Hypothalamus (tissue), 51 donors: ENCODE measurements at regions not wholly inside any gene's neighbourhood (a gene's known extent, or its start where the extent isn't known, plus 50 kb on each side); places are given as distances from the start of the nearest gene placed in this dataset.

Source experiments
- DNase-seq, 51 donors: peaks; one replicate each; lab custom pipeline; 2025; lab: John Stamatoyannopoulos, UW

DNA sequence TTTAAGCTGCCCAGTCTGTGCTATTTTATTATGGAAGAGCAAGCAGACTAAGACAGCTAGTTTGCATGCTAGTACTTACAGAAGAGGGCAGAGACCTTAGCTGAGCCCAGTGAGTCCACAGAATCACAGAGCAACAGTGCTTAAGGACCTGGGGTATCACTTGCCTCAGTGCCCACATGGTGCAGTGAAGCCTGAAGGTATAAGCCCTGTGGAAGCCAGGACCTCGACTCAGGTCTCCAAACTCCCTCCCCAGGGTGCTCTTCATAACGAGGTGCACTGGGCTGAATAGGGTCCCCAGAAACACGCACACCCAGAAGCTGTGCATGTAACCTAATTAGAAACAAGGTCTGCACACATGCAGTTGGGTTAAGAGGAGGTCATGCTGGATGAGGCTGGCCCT is 718.1 kb downstream of the GALR1 start:
- DNase-seq: no peak

GRCh38 chr18:77969972-77970371 is 720.3 kb downstream of the GALR1 start:
- DNase-seq: no peak

DNA sequence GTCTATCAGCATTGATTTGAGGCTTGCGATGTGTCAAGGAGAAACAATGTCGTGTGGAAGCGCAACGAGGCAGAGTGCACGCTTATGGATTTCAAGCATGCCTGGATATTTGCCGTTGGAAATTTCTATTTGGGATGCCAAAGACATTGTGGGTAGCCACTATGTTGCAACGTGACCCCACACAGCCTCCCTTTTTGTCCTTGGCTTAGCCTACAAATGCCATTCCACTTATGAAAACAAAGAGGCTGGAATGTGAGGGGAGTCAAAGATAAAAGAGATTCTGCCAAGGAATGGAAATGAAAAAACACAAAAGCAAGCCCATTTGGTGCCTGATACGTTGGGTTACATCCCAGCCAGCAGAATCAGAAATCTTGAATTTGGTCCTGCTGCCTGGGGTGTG is 721.2 kb downstream of the GALR1 start:
- DNase-seq: no peak

- DNase-seq: no peak
These were observed 724.1 kb downstream of the GALR1 start for GRCh38 chr18:77973745-77974144.

DNA sequence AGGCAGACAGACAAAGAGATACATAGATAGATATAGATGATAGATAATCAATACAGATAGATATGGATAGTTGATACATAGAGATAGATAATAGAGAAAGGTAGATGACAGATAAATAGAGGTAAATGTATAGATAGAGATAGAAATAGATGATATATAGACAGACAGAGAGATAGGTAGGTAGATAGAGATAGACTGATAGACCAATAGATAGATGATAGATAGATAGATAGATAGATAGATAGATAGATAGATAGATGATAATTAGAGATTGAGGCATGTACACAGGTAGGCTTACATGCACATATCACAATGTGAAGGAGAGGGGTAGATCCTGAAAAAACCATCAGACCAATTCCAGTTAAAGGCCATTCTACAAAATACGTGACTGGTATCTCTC is 724.7 kb downstream of the GALR1 start:
- no peak for DNase-seq

DNA sequence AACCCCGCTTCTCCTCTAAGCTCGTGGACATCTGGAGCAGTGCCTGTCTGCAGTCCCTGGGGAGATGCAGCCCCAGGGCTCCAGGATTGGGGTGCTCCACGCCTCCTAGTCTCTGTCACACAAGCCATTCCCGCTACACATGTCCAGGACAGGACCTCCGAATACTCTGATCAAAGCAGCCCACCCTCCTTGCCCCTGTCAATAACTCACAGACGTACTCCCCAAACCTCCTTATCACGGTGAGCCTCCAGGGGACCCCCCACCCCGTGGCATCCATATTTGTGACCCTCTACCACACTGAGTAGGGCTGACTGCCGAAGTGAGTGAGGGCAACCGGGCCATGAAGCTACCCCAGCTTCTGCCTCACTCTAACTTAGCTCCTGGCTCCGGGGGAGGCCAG is 727.7 kb downstream of the GALR1 start:
- DNase-seq: no peak

DNA sequence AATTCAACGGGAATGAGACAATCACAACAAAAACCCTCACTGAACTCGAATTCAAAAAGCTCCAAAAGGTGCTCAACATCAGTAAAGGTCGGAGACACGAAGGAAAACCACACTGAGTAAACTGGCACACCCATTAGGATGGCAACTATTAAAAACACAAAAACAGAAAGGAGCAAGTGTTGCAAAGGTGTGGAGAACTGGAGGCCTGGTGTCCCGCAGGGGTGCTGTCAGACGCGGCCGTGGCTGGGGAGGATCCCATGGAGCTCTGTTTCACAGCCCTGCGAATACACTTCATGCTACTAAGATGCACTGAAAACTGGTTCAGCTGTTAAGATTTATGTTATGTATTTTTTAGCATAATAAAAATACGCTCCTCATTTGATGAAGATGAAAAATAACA is 730.6 kb downstream of the GALR1 start:
- DNase-seq: no peak

DNA sequence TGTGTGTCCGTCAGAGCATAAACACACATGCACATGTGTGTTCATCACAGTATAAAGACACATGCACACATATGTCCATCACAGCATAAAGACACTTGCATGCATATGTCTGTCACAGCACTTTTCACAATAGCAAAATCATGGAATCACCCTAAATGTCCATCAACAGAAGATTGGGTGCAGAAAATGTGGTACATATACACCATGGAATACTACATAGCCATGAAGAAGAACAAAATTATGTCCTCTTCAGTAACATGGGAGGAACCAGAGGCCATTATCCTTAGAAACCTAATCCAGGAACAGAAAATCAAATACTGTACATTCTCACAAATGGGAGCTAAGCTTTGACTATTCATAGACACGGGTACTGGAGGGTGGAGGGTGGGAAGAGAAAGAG is 732.2 kb downstream of the GALR1 start:
- no peak for DNase-seq

- no peak for DNase-seq
These were observed 733.6 kb downstream of the GALR1 start for GRCh38 chr18:77983270-77983669.

DNA sequence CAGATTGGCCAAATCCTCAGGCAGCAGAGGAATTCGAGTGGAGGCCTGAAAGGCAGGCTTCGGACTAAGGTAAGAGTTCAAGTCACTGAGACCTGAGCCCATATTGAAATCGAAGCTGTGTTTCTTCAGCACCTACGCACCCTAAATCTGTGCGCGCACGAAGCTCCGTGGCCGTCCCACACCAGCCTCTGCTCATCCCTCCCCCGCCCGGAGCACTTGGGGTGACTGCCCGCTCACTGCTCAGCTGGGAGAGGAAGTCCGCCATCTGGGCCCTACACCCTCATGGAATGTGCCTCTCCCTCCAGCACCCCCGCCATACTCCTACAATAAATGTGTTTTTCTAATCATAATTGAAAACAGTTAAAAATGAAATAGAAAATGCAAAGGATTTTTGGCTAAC is 734.5 kb downstream of the GALR1 start:
- no peak for DNase-seq

- no peak for DNase-seq
These were observed 735.2 kb downstream of the GALR1 start for GRCh38 chr18:77984833-77985232.

- no peak for DNase-seq
These were observed 736.1 kb downstream of the GALR1 start for GRCh38 chr18:77985526-77986281.

GRCh38 chr18:77990131-77990530 is 740.5 kb downstream of the GALR1 start:
- no peak for DNase-seq

GRCh38 chr18:77990901-77991300 is 741.3 kb downstream of the GALR1 start:
- no peak for DNase-seq

DNA sequence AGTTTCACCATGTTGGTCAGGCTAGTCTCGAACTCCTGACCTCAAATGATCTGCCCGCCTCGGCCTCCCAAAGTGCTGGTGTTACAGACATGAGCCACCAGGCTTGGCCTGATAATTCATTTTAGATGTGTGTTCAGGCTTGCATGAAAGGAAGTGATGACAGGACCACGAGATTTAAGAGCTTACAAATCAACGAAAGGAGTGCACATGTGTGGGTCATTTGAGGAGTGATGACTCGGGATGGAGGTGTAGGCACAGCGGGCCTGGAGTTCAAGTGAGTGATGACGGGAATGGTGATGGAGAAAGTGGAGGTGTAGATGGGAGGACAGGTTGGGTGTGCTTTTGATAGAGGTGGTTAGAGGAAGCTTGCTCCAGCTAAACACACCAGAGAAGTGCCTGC is 742.4 kb downstream of the GALR1 start:
- no peak for DNase-seq

- no peak for DNase-seq
These were observed 743.7 kb downstream of the GALR1 start for GRCh38 chr18:77993188-77993981.

DNA sequence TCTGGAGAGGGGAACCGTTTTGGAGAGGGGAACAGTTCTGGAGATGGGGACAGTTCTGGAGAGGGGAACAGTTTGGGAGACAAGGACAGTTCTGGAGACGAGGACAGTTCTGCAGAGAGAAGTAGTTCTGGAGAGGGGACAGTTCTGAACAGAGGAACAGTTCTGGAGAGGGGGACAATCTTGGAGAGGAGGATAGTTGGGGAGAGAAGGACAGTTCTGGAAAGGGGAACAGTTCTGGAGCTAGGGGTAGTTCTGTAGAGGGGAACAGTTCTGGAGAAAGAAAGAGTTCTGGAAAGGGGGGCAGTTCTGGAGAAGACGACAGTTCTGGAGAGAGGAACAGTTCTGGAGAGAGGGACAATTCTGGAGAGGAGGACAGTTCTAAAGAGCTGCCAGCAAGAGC is 745.9 kb downstream of the GALR1 start:
- DNase-seq: no peak

DNA sequence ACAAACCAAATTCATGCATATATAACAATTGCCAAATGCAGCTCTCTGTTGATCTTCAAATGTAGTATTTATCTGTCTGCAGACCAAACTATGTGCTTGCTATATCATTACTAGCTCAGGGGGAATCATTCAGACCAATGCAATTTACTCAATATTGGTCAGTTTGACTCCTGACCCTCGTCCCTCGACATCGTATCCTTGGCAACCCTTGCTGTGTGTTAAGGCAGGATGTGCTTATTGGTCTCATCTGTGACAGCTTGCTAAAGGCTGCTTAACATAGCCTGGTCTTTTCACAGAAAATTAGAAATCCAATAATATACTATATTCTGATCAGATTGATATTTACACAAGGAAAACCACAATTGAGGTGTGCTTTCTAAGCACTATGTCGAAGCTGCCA is 747.1 kb downstream of the GALR1 start:
- DNase-seq: no peak

GRCh38 chr18:78001811-78002210 is 752.2 kb downstream of the GALR1 start:
- DNase-seq: no peak

- DNase-seq: no peak
These were observed 756.5 kb downstream of the GALR1 start for GRCh38 chr18:78006006-78006773.

GRCh38 chr18:78006774-78007260 is 757.2 kb downstream of the GALR1 start:
- DNase-seq: no peak
